MM.1S (cell line): ENCODE measurements at regions not wholly inside any gene's neighbourhood (a gene's known extent, or its start where the extent isn't known, plus 50 kb on each side); places are given as distances from the start of the nearest gene placed in this dataset.

Source experiments
- DNase-seq: peaks from one replicate; pipeline ENCODE4 v3.0.0-alpha.2; 2015
- H2AFZ ChIP-seq: fragments of 300-600 bp; sonication (generic); 2 replicates; pipeline ENCODE4 v1.6.0; 2016; ENCODE audit warnings: antibody characterized with exemption, low read length
- H3F3A ChIP-seq: fragments of 300-600 bp; sonication (generic); 2 replicates; pipeline ENCODE4 v1.6.1; 2016; ENCODE audit warnings: mild to moderate bottlenecking, antibody characterized with exemption, low read length, moderate library complexity, mixed read lengths; ENCODE audit not compliant: insufficient read depth
- H3K27ac ChIP-seq: fragments of 300-600 bp; sonication (generic); 2 replicates; pipeline ENCODE4 v1.5.1; 2016; ENCODE audit warnings: mild to moderate bottlenecking, low read length
- H3K27me3 ChIP-seq: fragments of 300-600 bp; sonication (generic); replicated peaks from 2 replicates; pipeline ENCODE4 v1.6.0; 2016; ENCODE audit warnings: low read length; ENCODE audit not compliant: insufficient read depth
- H3K36me3 ChIP-seq: fragments of 300-600 bp; sonication (generic); replicated peaks from 2 replicates; pipeline ENCODE4 v1.6.1; 2016; ENCODE audit warnings: mild to moderate bottlenecking, low read length, mixed read lengths; ENCODE audit not compliant: insufficient read depth
- H3K4me1 ChIP-seq: fragments of 300-600 bp; sonication (generic); 2 replicates; pipeline ENCODE4 v1.6.1; 2016; ENCODE audit warnings: low read length, mixed read lengths
- H3K4me2 ChIP-seq: fragments of 300-600 bp; sonication (generic); 2 replicates; pipeline ENCODE4 v1.6.0; 2016; ENCODE audit warnings: low read depth, low read length
- H3K4me3 ChIP-seq: fragments of 300-600 bp; sonication (generic); 2 replicates; pipeline ENCODE4 v1.5.1; 2016; ENCODE audit warnings: low read length, mixed read lengths
- H3K79me2 ChIP-seq: fragments of 300-600 bp; sonication (generic); 2 replicates; pipeline ENCODE4 v1.6.1; 2016; ENCODE audit warnings: mixed run types, low read length, mixed read lengths
- H3K9ac ChIP-seq: fragments of 300-600 bp; sonication (generic); 2 replicates; pipeline ENCODE4 v1.6.1; 2016; ENCODE audit warnings: low read length, mixed read lengths
- H3K9me2 ChIP-seq: fragments of 300-600 bp; sonication (generic); replicated peaks from 2 replicates; pipeline ENCODE4 v1.6.1; 2016; ENCODE audit warnings: mild to moderate bottlenecking, low read length, mixed read lengths; ENCODE audit not compliant: insufficient read depth
- H3K9me3 ChIP-seq: fragments of 300-600 bp; sonication (generic); replicated peaks from 2 replicates; pipeline ENCODE4 v1.6.1; 2016; ENCODE audit warnings: mild to moderate bottlenecking, low read length, mixed read lengths; ENCODE audit not compliant: insufficient read depth
- H4K20me1 ChIP-seq: fragments of 300-600 bp; sonication (generic); 2 replicates; pipeline ENCODE4 v1.6.1; 2016; ENCODE audit warnings: mild to moderate bottlenecking, low read length, moderate library complexity, mixed read lengths; ENCODE audit not compliant: insufficient read depth
- EZH2 ChIP-seq: fragments of 300-600 bp; sonication (generic); optimal IDR thresholded peaks from 2 replicates; pipeline ENCODE3; 2017; ENCODE audit warnings: low read depth, mild to moderate bottlenecking, antibody characterized with exemption, low read length, mixed read lengths
- EZH2phosphoT487 ChIP-seq: fragments of 300-600 bp; sonication (generic); IDR thresholded peaks from 2 replicates; pipeline ENCODE4 v1.6.1; 2018; ENCODE audit warnings: antibody characterized with exemption, low read length
- TF ChIP-seq, protein P1 (sequence below): fragments of 300-600 bp; sonication (generic); IDR thresholded peaks from 2 replicates; pipeline ENCODE4 v1.5.1; 2016; ENCODE audit warnings: antibody characterized with exemption, low read length, mixed read lengths

GRCh38 chr13:22647156-22647850, 533.5 kb upstream of the SGCG start:
- H3K27me3 ChIP-seq = no peaks in the 10 kb centered on the region
- no peak overlapping the region for H2AFZ ChIP-seq
- TF ChIP-seq, protein P1, sequence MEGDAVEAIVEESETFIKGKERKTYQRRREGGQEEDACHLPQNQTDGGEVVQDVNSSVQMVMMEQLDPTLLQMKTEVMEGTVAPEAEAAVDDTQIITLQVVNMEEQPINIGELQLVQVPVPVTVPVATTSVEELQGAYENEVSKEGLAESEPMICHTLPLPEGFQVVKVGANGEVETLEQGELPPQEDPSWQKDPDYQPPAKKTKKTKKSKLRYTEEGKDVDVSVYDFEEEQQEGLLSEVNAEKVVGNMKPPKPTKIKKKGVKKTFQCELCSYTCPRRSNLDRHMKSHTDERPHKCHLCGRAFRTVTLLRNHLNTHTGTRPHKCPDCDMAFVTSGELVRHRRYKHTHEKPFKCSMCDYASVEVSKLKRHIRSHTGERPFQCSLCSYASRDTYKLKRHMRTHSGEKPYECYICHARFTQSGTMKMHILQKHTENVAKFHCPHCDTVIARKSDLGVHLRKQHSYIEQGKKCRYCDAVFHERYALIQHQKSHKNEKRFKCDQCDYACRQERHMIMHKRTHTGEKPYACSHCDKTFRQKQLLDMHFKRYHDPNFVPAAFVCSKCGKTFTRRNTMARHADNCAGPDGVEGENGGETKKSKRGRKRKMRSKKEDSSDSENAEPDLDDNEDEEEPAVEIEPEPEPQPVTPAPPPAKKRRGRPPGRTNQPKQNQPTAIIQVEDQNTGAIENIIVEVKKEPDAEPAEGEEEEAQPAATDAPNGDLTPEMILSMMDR = no peak
- TF ChIP-seq EZH2 = no peak
- no peak for TF ChIP-seq EZH2phosphoT487
- no peaks in the 10 kb centered on the region for H4K20me1 ChIP-seq
- no peaks in the 10 kb centered on the region for H3F3A ChIP-seq
- H3K4me3 ChIP-seq = no peak overlapping the region
- H3K9me2 ChIP-seq = no peaks in the 10 kb centered on the region
- no peaks in the 10 kb centered on the region for H3K79me2 ChIP-seq
- H3K4me2 ChIP-seq = no peak overlapping the region
- H3K9me3 ChIP-seq = no peaks in the 10 kb centered on the region
- no peaks in the 10 kb centered on the region for H3K36me3 ChIP-seq
- H3K9ac ChIP-seq = no peak overlapping the region
- H3K4me1 ChIP-seq = no peaks in the 10 kb centered on the region
- no peak for DNase-seq
- H3K27ac ChIP-seq = no peak overlapping the region

DNA sequence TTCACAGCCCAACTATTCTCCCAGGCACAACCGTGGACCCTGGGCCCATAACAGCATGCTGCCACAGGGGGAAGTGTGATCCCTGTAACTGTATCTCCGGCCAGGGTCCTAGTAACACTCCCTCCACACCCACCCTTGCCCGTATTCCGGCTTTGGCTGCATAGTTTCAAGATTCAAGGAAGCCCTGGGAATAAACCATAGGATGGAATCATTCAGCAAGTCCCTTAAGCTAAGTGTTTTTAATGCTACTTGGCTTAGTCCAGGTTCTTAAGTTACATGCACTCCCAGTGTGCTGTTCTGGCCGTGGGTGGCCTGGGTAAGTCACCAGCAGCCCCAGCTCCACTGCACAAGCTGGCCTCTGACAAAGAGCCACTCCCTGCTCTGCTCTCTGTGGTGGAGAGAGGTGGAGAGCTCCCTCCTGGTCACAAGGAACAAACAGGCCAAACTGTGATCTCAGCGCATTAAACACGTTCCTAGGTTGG, 532.4 kb upstream of the SGCG start:
- no peaks in the 10 kb centered on the region for H3K4me1 ChIP-seq
- no peaks in the 10 kb centered on the region for H3F3A ChIP-seq
- no peaks in the 10 kb centered on the region for H3K9me3 ChIP-seq
- H3K4me2 ChIP-seq = no peak overlapping the region
- TF ChIP-seq EZH2 = no peak
- TF ChIP-seq EZH2phosphoT487 = no peak
- TF ChIP-seq, protein P1 = no peak
- H3K9ac ChIP-seq = no peak overlapping the region
- no peaks in the 10 kb centered on the region for H3K27me3 ChIP-seq
- no peaks in the 10 kb centered on the region for H3K9me2 ChIP-seq
- no peaks in the 10 kb centered on the region for H3K79me2 ChIP-seq
- no peaks in the 10 kb centered on the region for H3K36me3 ChIP-seq
- H2AFZ ChIP-seq = no peak overlapping the region
- H3K27ac ChIP-seq = no peak overlapping the region
- no peak overlapping the region for H3K4me3 ChIP-seq
- DNase-seq = no peak
- H4K20me1 ChIP-seq = no peaks in the 10 kb centered on the region

DNA sequence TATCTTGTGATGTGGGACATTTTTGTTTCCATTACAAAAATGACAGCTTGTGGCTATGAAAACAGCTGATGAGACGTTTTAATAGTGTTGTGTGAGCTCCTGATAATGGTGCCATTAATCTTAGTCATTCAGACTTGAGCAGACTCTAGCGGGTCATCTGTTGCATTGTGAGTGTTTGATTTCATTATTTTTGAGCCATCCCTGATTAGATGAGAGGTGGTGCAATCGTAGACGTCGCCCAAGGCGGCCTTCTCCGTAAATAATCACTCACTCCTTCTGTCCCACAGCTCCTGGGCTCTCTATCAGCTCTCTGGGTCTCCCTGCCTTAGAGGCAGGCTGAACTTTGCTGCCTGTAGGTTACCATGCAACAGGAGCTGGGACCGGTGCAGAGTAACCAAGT, 528.0 kb upstream of the SGCG start:
- Histone ChIP-seq H3F3A (no peaks in the 10 kb centered on the region), H3K27me3 (no peaks in the 10 kb centered on the region), H3K36me3 (no peaks in the 10 kb centered on the region), H3K79me2 (no peaks in the 10 kb centered on the region), H2AFZ (no peak overlapping the region), H3K4me2 (no peak overlapping the region), H4K20me1 (no peaks in the 10 kb centered on the region), H3K9me2 (no peaks in the 10 kb centered on the region), H3K4me1 (no peaks in the 10 kb centered on the region), H3K27ac (no peak overlapping the region), H3K9me3 (no peaks in the 10 kb centered on the region), H3K9ac (no peak overlapping the region), H3K4me3 (no peak overlapping the region)
- no peak for DNase-seq
- TF ChIP-seq EZH2phosphoT487 = no peak
- TF ChIP-seq, protein P1 = no peak
- TF ChIP-seq EZH2 = no peak
